HG02938 (cell line): ENCODE measurements at regions not wholly inside any gene's neighbourhood (a gene's known extent, or its start where the extent isn't known, plus 50 kb on each side); places are given as distances from the start of the nearest gene placed in this dataset.
"Not testable (repeated sequence)": the region's sequence is repeated elsewhere in the genome, so short reads cannot be mapped to it uniquely, and the experiment has no call there.

Source experiments
- ATAC-seq: cut with Tn5 transposase; IDR thresholded peaks from one replicate; pipeline ENCODE4 v1.9.1; 2021; ENCODE audit warnings: mild to moderate bottlenecking, moderate library complexity; ENCODE audit not compliant: unreplicated experiment

GRCh38 chr5:97476852-97477534 is 293.9 kb upstream of the RIOK2 start:
- peak; percentile 52 for ATAC-seq

DNA sequence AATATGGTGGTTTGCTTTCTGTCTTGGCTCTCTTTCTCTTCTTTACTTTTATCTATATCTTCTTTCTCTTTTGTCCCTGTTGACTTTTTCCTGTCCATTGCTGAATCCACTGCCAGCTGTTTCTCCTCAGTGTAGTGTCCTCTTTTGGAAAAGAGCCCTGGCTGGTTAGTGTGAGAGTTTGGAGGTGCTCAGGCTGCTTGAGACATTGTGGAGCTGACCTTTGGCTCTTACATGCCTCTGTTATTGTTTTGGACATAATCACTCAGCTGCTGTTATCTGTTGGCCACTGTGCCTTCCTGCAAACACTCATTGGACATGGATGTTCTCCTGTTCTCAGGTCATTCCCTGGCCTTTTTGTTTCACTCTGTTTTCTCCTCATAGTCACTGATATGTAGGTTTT is 295.4 kb upstream of the RIOK2 start:
- no peak for ATAC-seq

GRCh38 chr5:97480313-97480712 is 297.3 kb upstream of the RIOK2 start:
- ATAC-seq: no peak

DNA sequence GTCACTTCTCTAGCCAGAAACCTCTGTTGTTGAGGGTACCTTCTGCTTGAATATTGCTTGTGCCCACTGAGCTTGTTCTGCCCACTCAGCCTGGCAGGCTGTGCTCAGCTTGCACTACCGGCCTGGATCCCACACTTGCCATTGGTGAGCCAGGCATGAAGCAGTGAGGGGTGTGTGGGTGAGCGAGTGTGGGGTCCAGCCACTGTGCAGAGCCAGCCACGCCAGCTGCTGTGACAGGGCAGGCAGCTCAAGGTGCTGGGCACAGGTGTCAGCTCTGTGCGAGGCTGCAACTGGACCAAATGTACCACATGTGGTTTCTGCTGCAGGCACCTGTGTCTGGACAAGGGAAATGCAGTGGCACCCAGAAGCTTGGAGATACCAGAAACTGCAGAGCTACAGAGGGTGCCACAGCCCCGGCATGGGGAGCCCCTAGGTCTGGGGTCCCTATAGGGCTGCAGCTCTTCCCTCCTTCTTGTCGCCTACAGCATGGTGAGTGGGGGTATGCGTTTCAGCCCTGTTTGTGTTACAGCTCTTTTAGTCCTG is 305.1 kb upstream of the RIOK2 start:
- ATAC-seq: no peak

DNA sequence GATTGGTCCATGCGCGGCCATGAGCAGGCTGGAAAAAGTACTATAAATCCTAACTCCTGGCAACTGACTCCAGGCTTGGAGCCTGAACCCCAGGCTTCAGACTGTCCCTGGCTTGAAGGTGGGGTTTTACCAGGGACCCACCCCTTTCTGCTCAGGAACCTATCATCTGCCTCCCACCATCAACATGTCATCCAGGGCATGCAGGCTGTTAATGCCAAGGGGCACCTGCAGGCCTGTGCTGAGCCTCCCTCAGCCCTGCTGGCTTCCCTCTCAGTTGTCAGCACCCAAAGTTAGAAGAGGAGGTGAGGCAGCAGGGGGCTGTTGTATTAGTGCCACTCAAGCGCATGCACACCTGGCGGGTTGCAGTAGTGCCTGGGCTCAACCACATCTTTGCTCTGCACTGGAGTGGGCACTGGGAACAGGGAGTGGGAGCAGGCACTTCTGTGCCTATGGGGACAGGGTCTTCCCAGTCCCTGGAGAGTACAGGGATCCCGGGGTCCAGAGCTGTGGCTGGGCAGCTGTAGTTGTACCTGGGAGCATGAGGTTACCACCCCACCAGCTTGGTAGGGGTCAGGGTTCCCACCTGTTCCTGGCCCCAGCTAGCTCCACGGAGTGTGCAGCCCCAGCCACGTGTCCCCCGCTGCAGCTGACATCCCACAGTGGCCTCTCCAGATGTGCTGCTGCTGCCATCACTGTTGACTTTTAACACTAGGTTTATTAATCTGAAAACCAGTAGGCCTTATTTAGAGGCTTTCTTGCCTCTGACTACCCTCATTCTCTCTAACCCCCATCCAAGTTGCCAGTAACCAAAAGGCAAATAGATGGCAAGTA is 306.2 kb upstream of the RIOK2 start:
- no peak for ATAC-seq

DNA sequence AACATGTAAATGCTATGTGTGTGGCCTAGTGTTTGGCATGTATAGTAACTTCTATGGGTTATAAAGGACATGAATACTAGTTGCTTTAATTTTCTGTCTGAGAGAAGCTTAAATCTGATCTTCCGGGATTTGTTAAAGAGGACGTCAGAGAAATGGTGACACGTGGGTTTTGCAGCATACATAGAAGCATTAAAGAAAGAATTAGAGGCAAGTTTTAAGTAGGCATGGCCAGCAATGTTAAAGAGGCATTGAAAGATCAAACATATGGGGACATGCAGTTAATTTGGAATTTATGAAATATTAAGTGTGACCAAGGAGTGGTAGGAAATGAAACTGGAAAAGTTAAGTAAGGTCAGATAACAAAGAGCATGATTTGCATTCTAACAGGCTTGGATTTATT is 311.4 kb upstream of the RIOK2 start:
- ATAC-seq: no peak

- ATAC-seq: no peak
Measured at GRCh38 chr5:97495301-97495700, 312.3 kb upstream of the RIOK2 start.

GRCh38 chr5:97496037-97496436 is 313.0 kb upstream of the RIOK2 start:
- no peak for ATAC-seq

DNA sequence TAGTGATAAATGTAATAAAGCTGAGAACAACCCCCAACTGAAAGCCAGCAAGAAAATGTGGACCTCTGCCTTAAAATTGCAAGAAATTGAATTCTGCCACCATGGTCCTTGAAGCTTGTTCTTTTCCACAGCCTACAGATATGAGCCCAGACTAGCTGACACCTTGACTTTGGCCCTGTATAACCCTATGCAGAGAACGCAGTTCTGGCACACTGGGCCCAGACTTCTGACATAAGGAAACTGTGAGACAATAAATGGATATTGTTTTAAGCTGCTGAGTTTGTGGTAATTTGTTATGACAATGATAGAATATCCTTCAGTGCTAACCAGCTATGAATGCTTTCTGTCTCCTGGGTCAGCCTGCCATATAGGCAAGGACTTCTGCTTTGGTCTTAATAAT is 315.6 kb upstream of the RIOK2 start:
- no peak for ATAC-seq

DNA sequence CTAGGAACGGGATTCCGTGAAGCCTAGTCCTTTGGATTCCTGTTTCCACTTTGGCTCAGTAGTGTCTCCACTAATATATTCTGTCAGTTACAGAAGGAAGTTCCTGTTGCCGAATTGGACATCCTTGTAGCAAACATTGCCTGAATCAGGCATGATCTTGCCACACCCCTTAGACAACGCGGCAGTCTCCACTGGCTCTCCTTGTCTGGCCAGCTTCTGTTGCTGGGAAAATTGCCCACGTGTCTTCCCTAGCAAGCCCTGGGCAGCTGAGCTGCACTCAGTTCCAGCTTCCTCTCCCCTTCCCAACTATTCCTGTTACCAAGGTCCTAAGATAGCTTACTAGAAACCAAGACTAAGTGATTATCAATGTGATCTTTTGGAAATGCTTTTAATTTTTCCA is 316.6 kb upstream of the RIOK2 start:
- ATAC-seq: no peak

- no peak for ATAC-seq
Measured at GRCh38 chr5:97501286-97501964, 318.4 kb upstream of the RIOK2 start.

DNA sequence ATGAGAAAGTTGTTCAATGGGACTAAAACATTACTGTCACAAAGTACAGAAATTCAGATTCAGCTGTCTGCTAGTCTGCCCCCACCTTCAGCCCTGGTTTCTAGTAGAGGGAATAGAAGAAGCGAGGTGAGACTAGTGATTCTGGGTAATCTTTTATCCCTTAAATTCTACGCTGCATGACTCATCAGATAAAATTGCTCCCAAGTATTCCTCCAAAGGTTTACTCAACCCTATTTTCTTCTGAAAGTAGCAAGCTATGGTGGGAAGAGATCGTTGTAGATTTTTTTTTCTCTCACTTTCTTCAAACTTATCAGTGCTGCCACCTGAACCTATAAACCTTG is 318.9 kb upstream of the RIOK2 start:
- no peak for ATAC-seq

GRCh38 chr5:97508864-97509263 is 325.8 kb upstream of the RIOK2 start:
- ATAC-seq: no peak

DNA sequence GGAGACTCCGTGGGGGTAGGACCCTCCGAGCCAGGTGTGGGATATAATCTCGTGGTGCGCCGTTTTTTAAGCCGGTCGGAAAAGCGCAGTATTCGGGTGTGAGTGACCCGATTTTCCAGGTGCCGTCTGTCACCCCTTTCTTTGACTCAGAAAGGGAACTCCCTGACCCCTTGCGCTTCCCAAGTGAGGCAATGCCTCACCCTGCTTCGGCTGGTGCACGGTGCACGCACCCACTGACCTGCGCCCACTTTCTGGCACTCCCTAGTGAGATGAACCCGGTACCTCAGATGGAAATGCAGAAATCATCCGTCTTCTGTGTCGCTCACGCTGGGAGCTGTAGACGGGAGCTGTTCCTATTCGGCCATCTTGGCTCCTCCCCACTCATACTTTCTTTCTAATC is 336.5 kb upstream of the RIOK2 start:
- not testable (repeated sequence) for ATAC-seq

- not testable (repeated sequence) for ATAC-seq
Measured at GRCh38 chr5:97523336-97523735, 340.3 kb upstream of the RIOK2 start.

DNA sequence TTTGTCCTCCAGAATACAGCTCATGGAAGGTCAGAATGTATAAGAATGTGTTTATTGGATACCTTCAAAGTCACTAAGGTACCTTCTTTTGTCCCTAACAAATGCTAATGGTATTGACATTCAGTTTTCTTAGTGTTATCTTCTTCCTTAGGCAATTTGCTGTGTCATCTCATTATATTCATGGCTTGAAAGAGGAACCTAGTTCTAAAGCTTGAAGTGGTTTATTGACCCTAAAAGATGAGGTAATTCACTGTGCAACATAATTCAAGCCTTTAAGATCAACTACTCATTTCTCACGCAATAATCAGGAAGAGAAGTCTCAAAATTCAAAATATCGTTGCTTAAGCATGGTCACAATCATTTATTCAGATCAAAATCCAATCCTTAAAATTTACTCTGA is 342.7 kb upstream of the RIOK2 start:
- no peak for ATAC-seq

GRCh38 chr5:97528941-97529340 is 345.9 kb upstream of the RIOK2 start:
- no peak for ATAC-seq

DNA sequence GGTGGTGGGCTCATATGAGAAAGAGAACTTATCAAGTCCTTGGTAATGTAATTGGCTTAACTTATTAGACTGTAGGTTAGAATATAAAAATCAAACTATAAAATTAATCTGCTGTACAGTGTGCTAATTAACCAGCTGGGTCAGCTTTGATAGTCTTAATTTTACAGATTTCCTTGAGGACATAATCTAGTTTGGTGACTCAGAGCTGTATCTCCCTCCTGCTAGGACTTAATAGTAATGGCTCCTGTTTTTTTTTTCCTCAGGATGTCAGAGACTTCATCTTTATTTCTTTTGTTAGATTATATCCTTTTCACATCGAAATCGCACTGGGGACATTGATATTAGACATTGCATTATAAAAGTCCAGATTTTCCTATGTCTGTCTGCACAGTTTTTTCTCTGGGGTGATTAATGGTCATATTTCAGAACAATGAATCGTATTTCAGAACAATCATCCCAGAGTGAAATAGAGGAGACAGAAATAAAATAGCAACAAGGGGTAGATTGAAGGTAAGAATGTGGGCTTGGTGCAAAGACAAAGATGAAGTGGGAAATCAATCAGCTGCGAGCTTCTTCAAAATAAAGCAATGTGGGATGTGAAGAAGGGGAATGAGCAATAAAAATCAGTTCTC is 346.4 kb upstream of the RIOK2 start:
- ATAC-seq: no peak

DNA sequence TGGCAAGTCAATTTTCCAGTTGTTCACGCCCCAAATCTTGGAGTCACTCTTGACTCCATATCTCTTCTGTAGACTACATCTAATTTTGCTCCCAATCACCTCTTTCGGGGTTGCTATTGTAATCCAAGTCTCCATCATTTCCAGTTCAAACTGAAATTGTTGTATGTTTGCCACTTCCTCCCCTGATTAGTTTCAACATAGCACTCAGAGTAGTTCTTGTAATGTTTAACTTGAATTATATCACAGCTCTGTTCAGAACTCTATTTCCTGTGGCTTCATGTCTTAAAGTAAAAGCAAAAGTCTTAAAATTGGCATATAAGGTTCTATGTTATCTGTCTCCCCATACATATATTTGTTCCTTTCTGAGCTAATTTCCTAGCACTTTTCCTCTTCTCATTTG is 348.5 kb upstream of the RIOK2 start:
- ATAC-seq: peak; percentile 85

DNA sequence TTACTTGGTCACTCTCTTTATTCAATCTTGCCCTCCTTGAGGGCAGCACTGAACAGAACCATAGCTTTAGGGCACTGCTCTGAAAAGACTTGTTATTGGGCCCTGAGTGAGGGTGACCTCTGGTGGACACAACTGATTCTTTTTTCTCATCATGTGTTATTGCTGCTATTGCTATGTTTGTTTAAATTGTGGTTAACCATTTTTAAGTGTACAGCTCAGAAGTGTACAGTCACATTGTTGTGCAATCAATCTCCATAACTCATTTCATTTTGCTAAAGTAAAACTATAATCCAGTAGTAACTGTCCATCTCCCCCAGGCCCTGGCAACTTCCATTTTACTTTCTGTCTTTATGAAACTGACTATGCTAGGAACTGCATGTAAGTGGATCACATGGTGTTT is 351.1 kb upstream of the RIOK2 start:
- peak; percentile 81 for ATAC-seq

GRCh38 chr5:97536683-97537082 is 353.6 kb upstream of the RIOK2 start:
- ATAC-seq: no peak
